ENCODE measurements at regions not wholly inside any gene's neighbourhood (a gene's known extent, or its start where the extent isn't known, plus 50 kb on each side); places are given as distances from the start of the nearest gene placed in this dataset.

- DNase-seq, result no peak
- H3K27me3 ChIP-seq (replicated peaks), result no peaks in the 10 kb centered on the region
- no peaks in the 10 kb centered on the region for H3K36me3 ChIP-seq (replicated peaks)
- no peak overlapping the region for H3K4me3 ChIP-seq (ENCODE audit: low read depth, low read length)
- in situ Hi-C loops (cut with HindIII; ENCODE audit: low pct_ligation_motif_present, low sequenced_read_pairs), result no loop called here
- H3K27ac ChIP-seq, result no peak overlapping the region
- no peak for TF ChIP-seq CTCF (IDR thresholded peaks at IDR 0.05; ENCODE audit: low read depth, low read length, missing control alignments)
Measured at GRCh38 chr4:24743927-24744326, 51.4 kb upstream of the SOD3 start.

GRCh38 chr4:24745172-24745895 is 50.0 kb upstream of the SOD3 start:
- DNase-seq, result no peak
- no peaks in the 10 kb centered on the region for H3K36me3 ChIP-seq (replicated peaks)
- H3K27me3 ChIP-seq (replicated peaks), result no peaks in the 10 kb centered on the region
- in situ Hi-C loops (cut with HindIII; ENCODE audit: low pct_ligation_motif_present, low sequenced_read_pairs), result no loop called here
- H3K27ac ChIP-seq, result no peak overlapping the region
- no peak overlapping the region for H3K4me3 ChIP-seq (ENCODE audit: low read depth, low read length)
- TF ChIP-seq CTCF (IDR thresholded peaks at IDR 0.05; ENCODE audit: low read depth, low read length, missing control alignments), result no peak

Measured in brain microvascular endothelial cell (primary cell).